Eye (tissue), 1 donor: ENCODE measurements at regions not wholly inside any gene's neighbourhood (a gene's known extent, or its start where the extent isn't known, plus 50 kb on each side); places are given as distances from the start of the nearest gene placed in this dataset.
A peak's percentile ranks its signal among the peaks of the same experiment; 100 is the strongest.
"Not testable (repeated sequence)": the region's sequence is repeated elsewhere in the genome, so short reads cannot be mapped to it uniquely, and the experiment has no call there.

Source experiments
- DNase-seq: peaks from one replicate; pipeline ENCODE4 v3.0.0-alpha.2; 2015

- no peak for DNase-seq
These were observed 125.6 kb upstream of the GMNC start for GRCh38 chr3:190988102-190988501.

GRCh38 chr3:190984502-190985244 is 122.2 kb upstream of the GMNC start:
- DNase-seq: no peak

GRCh38 chr3:190983875-190984274 is 121.4 kb upstream of the GMNC start:
- DNase-seq: no peak

- DNase-seq: no peak
These were observed 111.3 kb upstream of the GMNC start for GRCh38 chr3:190973771-190974170.

GRCh38 chr3:190972840-190973270 is 110.4 kb upstream of the GMNC start:
- DNase-seq: no peak

GRCh38 chr3:190972196-190972595 is 109.7 kb upstream of the GMNC start:
- no peak for DNase-seq

- no peak for DNase-seq
These were observed 108.1 kb upstream of the GMNC start for GRCh38 chr3:190970560-190970959.

GRCh38 chr3:190968616-190969015 is 106.1 kb upstream of the GMNC start:
- no peak for DNase-seq

GRCh38 chr3:190964931-190965330 is 102.4 kb upstream of the GMNC start:
- DNase-seq: not testable (repeated sequence)

- no peak for DNase-seq
These were observed 96.6 kb upstream of the GMNC start for GRCh38 chr3:190959077-190959476.

- peak; percentile 21 for DNase-seq
These were observed 79.3 kb upstream of the GMNC start for GRCh38 chr3:190941694-190942260.

- DNase-seq: not testable (repeated sequence)
These were observed 72.1 kb upstream of the GMNC start for GRCh38 chr3:190934616-190935015.

- no peak for DNase-seq
These were observed 64.1 kb upstream of the GMNC start for GRCh38 chr3:190926619-190927018.

GRCh38 chr3:190912736-190913135 is 50.2 kb upstream of the GMNC start:
- DNase-seq: no peak
